ENCODE measurements at regions not wholly inside any gene's neighbourhood (a gene's known extent, or its start where the extent isn't known, plus 50 kb on each side); places are given as distances from the start of the nearest gene placed in this dataset.

GRCh38 chr5:86671536-86671935 is 53.8 kb downstream of the COX7C start:
- TF ChIP-seq TAF1 (IDR thresholded peaks at IDR 0.05; ENCODE audit: low read depth) (no peak), TCF12 (IDR thresholded peaks at IDR 0.05; ENCODE audit: low read depth) (no peak), EP300 (IDR thresholded peaks at IDR 0.05; ENCODE audit: borderline replicate concordance) (no peak), CEBPB (IDR thresholded peaks at IDR 0.05) (no peak), NFIC (IDR thresholded peaks at IDR 0.05) (no peak), TEAD4 (IDR thresholded peaks at IDR 0.05) (no peak), RAD21 (IDR thresholded peaks at IDR 0.05; ENCODE audit: low read depth) (no peak), REST (IDR thresholded peaks at IDR 0.05; ENCODE audit: low read depth) (no peak), YY1 (IDR thresholded peaks at IDR 0.05; ENCODE audit: low read depth) (no peak), MAX (IDR thresholded peaks at IDR 0.05) (no peak), FOXM1 (IDR thresholded peaks at IDR 0.05; ENCODE audit: borderline replicate concordance, low read depth) (no peak), EGR1 (IDR thresholded peaks at IDR 0.05) (no peak), CREB1 (IDR thresholded peaks at IDR 0.05; ENCODE audit: low read depth) (no peak), USF1 (IDR thresholded peaks at IDR 0.05) (no peak)
